ENCODE measurements at regions not wholly inside any gene's neighbourhood (a gene's known extent, or its start where the extent isn't known, plus 50 kb on each side); places are given as distances from the start of the nearest gene placed in this dataset.

DNA sequence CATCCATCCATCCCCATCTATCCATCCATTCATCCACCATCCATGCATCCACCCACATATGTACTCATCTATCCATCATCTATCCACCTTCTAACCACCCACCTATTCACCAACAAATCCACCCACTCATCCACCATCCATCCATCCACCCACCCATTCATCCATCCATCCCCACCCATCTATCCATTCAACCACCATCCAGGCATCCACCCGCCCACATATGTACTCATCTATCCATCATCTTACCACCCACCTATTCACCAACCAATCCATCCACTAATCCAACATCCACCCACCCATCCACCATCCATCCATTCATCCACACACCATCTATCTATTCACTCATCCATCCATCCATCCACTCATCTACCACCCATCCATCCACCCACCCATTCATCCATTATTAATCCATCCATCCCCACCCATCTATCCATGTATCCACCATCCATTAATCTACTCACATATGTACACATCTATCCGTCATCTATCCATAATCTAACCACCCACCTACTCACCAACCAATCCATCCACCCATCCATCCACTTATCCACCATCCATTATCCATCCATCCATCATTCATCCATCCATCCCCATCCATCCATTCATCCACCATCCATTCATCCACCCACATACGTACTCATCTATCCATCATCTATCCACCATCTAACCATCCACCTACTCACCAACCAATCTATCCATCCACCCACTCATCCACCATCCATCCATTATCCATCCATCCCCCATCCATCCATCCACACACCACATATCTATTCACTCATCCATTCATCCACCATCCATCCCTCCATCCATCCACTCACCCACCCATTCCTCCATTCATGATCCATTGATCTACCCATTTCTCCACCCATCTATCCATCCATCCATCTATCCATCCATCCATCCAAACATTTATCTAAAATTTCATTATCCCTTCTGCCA is 940.0 kb downstream of the BRD1 start:
- TF ChIP-seq POLR2AphosphoS5 (IDR thresholded peaks at IDR 0.05) (no peak), EP300 (IDR thresholded peaks at IDR 0.05) (no peak)
- TF ChIP-seq, protein P1, sequence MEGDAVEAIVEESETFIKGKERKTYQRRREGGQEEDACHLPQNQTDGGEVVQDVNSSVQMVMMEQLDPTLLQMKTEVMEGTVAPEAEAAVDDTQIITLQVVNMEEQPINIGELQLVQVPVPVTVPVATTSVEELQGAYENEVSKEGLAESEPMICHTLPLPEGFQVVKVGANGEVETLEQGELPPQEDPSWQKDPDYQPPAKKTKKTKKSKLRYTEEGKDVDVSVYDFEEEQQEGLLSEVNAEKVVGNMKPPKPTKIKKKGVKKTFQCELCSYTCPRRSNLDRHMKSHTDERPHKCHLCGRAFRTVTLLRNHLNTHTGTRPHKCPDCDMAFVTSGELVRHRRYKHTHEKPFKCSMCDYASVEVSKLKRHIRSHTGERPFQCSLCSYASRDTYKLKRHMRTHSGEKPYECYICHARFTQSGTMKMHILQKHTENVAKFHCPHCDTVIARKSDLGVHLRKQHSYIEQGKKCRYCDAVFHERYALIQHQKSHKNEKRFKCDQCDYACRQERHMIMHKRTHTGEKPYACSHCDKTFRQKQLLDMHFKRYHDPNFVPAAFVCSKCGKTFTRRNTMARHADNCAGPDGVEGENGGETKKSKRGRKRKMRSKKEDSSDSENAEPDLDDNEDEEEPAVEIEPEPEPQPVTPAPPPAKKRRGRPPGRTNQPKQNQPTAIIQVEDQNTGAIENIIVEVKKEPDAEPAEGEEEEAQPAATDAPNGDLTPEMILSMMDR (IDR thresholded peaks at IDR 0.05) = no peak
